ENCODE measurements at regions not wholly inside any gene's neighbourhood (a gene's known extent, or its start where the extent isn't known, plus 50 kb on each side); places are given as distances from the start of the nearest gene placed in this dataset.

GRCh38 chr11:19601235-19601634 lies 111.4 kb upstream of the NAV2 start:
- intact Hi-C loops (cut with micrococcal nuclease) (no loop called here), dilution Hi-C loops (cut with MboI; ENCODE audit: extremely low pct_ligation_motif_present, low sequenced_read_pairs) (no loop called here)
- no TSS peak for BruUV-seq (replicated peaks)
- Histone ChIP-seq H3K79me2 (ENCODE audit: control insufficient read depth, insufficient read depth, low read length) (no peaks in the 10 kb centered on the region), H4K20me1 (replicated peaks; ENCODE audit: control insufficient read depth, extremely low read depth, insufficient read depth, low read length) (no peaks in the 10 kb centered on the region), H3K4me2 (ENCODE audit: insufficient read depth, low read length) (no peak overlapping the region), H3K9me1 (replicated peaks; ENCODE audit: control insufficient read depth, extremely low read depth, insufficient read depth, low read length) (no peaks in the 10 kb centered on the region), H3K4me1 (ENCODE audit: control insufficient read depth, extremely low read depth, insufficient read depth, low read length) (peaks cover 22% of the 10 kb centered on the region), H3K4me3 (replicated peaks in 1 of 3; ENCODE audit: insufficient read depth in 1 of 3, low read depth in 1 of 3, low read length in 3 of 3) (no peak overlapping the region), H3K36me3 (ENCODE audit: control insufficient read depth in 2 of 2, extremely low read depth in 1 of 2, insufficient read depth in 2 of 2, low read length in 2 of 2) (no peaks in the 10 kb centered on the region), H3K27me3 (ENCODE audit: control insufficient read depth in 2 of 2, insufficient read depth in 2 of 2, low read length in 2 of 2) (no peaks in the 10 kb centered on the region), H3K9me3 (replicated peaks; ENCODE audit: control insufficient read depth, insufficient read depth, low read length) (no peaks in the 10 kb centered on the region), H3K27ac (ENCODE audit: insufficient read depth, low read depth, low read length) (no peak overlapping the region), H2AFZ (ENCODE audit: low read depth, low read length) (no peak overlapping the region), H3K9ac (replicated peaks; ENCODE audit: extremely low read depth, insufficient read depth, low read length) (no peak overlapping the region)
- ChIA-PET POLR2A (no interaction called here), CTCF (interaction anchor here (1.3 to 1.9 kb wide), 3 partner anchors 9 to 302 kb away, joined by 3 to 5 read pairs (median 5); no protein-coding TSS in a partner anchor)
- TF ChIP-seq GATA2 (IDR thresholded peaks at IDR 0.05; ENCODE audit: insufficient read depth, insufficient read length, low read depth, low read length) (no peak), EZH2 (IDR thresholded peaks at IDR 0.05; ENCODE audit: borderline replicate concordance, low read depth, low read length, severe bottlenecking) (no peak), MAX (IDR thresholded peaks at IDR 0.05; ENCODE audit: insufficient read depth, insufficient read length) (no peak), MYC (IDR thresholded peaks at IDR 0.05; ENCODE audit: low read depth, low read length) (no peak)
- TF ChIP-seq, protein P1, sequence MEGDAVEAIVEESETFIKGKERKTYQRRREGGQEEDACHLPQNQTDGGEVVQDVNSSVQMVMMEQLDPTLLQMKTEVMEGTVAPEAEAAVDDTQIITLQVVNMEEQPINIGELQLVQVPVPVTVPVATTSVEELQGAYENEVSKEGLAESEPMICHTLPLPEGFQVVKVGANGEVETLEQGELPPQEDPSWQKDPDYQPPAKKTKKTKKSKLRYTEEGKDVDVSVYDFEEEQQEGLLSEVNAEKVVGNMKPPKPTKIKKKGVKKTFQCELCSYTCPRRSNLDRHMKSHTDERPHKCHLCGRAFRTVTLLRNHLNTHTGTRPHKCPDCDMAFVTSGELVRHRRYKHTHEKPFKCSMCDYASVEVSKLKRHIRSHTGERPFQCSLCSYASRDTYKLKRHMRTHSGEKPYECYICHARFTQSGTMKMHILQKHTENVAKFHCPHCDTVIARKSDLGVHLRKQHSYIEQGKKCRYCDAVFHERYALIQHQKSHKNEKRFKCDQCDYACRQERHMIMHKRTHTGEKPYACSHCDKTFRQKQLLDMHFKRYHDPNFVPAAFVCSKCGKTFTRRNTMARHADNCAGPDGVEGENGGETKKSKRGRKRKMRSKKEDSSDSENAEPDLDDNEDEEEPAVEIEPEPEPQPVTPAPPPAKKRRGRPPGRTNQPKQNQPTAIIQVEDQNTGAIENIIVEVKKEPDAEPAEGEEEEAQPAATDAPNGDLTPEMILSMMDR (IDR thresholded peaks at IDR 0.05; ENCODE audit: extremely low read depth in 1 of 2, insufficient read depth in 1 of 2, low read depth in 1 of 2, low read length in 2 of 2), result no peak
- FAIRE-seq, result no peak
- DNase-seq (ENCODE audit: low read depth, low spot score), result no peak

DNA sequence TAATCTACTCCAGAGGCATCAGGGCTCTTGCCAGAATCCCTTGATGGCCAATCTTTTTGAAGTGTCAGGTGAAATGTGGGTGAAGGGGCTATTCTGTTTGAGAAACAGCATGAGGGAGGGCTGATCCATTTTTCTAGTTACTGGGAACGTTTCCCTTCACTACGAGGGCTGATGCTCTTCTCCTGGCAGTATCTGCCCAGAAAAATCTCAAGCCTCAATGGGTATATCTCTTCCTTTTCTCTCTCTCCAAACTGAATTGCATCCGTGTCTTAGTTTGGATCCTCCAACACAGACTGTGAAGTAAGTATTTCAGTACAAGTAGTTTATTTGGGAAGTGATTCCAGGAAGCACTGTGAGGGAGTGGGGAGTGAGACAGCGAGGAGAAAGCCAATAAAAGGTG lies 113.0 kb upstream of the NAV2 start:
- H3K27me3 ChIP-seq (ENCODE audit: control insufficient read depth in 2 of 2, insufficient read depth in 2 of 2, low read length in 2 of 2), result no peaks in the 10 kb centered on the region
- TF ChIP-seq FOS (IDR thresholded peaks at IDR 0.05; ENCODE audit: borderline replicate concordance, insufficient read depth, low read length), result no peak
- no peak for TF ChIP-seq GATA2 (IDR thresholded peaks at IDR 0.05; ENCODE audit: insufficient read depth, insufficient read length, low read depth, low read length)
- TF ChIP-seq, protein P1 (IDR thresholded peaks at IDR 0.05; ENCODE audit: extremely low read depth in 1 of 2, insufficient read depth in 1 of 2, low read depth in 1 of 2, low read length in 2 of 2), result no peak
- no peak for TF ChIP-seq MYC (IDR thresholded peaks at IDR 0.05; ENCODE audit: low read depth, low read length)
- TF ChIP-seq MAX (IDR thresholded peaks at IDR 0.05; ENCODE audit: insufficient read depth, insufficient read length), result no peak
- TF ChIP-seq POLR2A (IDR thresholded peaks at IDR 0.05; ENCODE audit: low read depth, low read length), result no peak
- intact Hi-C loops (cut with micrococcal nuclease) (loop anchor here (5.0 kb wide), 1 partner anchor 227 kb away; no protein-coding TSS in a partner anchor), dilution Hi-C loops (cut with MboI; ENCODE audit: extremely low pct_ligation_motif_present, low sequenced_read_pairs) (no loop called here)
- H3K4me1 ChIP-seq (ENCODE audit: control insufficient read depth, extremely low read depth, insufficient read depth, low read length), result peaks cover 32% of the 10 kb centered on the region
- H3K9me3 ChIP-seq (replicated peaks; ENCODE audit: control insufficient read depth, insufficient read depth, low read length), result no peaks in the 10 kb centered on the region
- no peak overlapping the region for H3K9ac ChIP-seq (replicated peaks; ENCODE audit: extremely low read depth, insufficient read depth, low read length)
- H3K36me3 ChIP-seq (ENCODE audit: control insufficient read depth in 2 of 2, extremely low read depth in 1 of 2, insufficient read depth in 2 of 2, low read length in 2 of 2), result no peaks in the 10 kb centered on the region
- no peaks in the 10 kb centered on the region for H3K79me2 ChIP-seq (ENCODE audit: control insufficient read depth, insufficient read depth, low read length)
- H3K9me1 ChIP-seq (replicated peaks; ENCODE audit: control insufficient read depth, extremely low read depth, insufficient read depth, low read length), result no peaks in the 10 kb centered on the region
- no peak overlapping the region for H3K4me3 ChIP-seq (replicated peaks in 1 of 3; ENCODE audit: insufficient read depth in 1 of 3, low read depth in 1 of 3, low read length in 3 of 3)
- no peak for FAIRE-seq
- no peak overlapping the region for H3K27ac ChIP-seq (ENCODE audit: insufficient read depth, low read depth, low read length)
- POLR2A ChIA-PET, result no interaction called here
- CTCF ChIA-PET, result interaction anchor here (1.2 kb wide), 1 partner anchor 16 kb away, joined by 4 read pairs; no protein-coding TSS in a partner anchor
- DNase-seq (ENCODE audit: low read depth, low spot score), result no peak
- no peak overlapping the region for H3K4me2 ChIP-seq (ENCODE audit: insufficient read depth, low read length)
- H2AFZ ChIP-seq (ENCODE audit: low read depth, low read length), result no peak overlapping the region
- BruUV-seq (replicated peaks), result no TSS peak
- no peaks in the 10 kb centered on the region for H4K20me1 ChIP-seq (replicated peaks; ENCODE audit: control insufficient read depth, extremely low read depth, insufficient read depth, low read length)

Data from endothelial cell of umbilical vein (primary cell).